Activated naive CD4-positive, alpha-beta T cell treated with anti-CD3 and anti-CD28 coated beads, Interleukin-2, amount 50 U/mL, for 16 hours (primary cell): ENCODE measurements at regions not wholly inside any gene's neighbourhood (a gene's known extent, or its start where the extent isn't known, plus 50 kb on each side); places are given as distances from the start of the nearest gene placed in this dataset.
"Not testable (repeated sequence)": the region's sequence is repeated elsewhere in the genome, so short reads cannot be mapped to it uniquely, and the experiment has no call there.

Experiments used
- DNase-seq: peaks from one replicate; pipeline ENCODE4 v3.0.0-alpha.2; 2020

DNA sequence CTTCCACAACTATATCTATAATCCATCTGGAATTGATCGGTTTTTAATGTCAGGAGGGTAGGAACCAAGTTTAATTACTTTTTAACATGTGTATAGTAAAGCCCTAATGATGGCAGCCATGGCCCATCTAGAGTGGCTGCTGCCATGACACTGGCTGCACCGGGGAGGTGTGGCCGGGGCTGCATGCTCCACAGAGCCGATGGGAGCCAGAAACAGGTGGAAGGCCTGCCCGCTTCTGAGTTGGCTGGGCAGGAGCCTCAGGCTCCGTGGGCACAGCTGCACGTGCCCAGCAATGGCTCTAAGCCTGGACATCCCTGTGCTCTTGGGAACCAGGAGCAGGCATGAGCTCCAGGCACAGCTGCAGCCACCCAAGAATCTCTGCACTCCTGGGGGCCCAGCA is 73.0 kb downstream of the GBP6 start:
- DNase-seq: no peak

- not testable (repeated sequence) for DNase-seq
Observed at GRCh38 chr1:89438301-89438700, 74.4 kb downstream of the GBP6 start.

DNA sequence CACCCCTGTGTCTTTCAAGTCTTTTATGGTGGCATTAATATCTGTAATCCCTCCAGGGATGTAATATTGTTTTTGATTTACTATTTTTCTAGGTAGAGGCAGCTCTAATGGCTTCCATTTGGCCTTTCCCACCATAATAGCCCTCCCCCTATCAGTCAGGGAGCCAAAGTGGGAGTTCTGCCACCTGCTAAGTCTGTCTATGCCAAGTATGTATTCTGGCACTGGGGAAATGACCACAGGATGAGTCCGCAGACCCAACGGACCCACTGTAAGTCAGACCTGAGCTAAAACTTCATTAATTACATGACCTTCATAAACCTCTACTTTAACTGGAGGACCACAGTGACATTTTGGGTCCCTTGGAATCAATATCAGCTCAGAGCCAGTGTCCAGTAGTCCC is 77.1 kb downstream of the GBP6 start:
- DNase-seq: no peak

- no peak for DNase-seq
Observed at GRCh38 chr1:89444791-89445190, 79.8 kb upstream of the LRRC8B start.

DNA sequence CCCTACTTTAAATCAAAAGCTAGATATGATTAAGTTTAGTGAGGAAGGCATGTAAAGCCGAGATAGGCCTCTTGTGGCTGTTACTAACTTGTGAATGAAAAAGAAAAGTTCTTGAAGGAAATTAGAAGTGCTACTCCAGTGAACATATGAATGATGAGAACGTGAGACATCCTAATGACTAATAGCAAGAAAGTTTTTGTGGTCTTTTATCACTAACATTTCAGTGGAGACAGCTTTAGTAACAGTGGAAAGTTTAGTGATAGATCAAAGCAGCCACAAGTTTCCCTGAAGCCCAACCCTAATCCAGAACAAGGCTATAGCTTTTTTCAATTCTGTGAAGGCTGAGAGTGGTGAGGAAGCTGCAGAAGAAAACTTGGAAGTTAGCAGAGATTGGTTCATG is 73.6 kb upstream of the LRRC8B start:
- DNase-seq: peak; percentile 21

DNA sequence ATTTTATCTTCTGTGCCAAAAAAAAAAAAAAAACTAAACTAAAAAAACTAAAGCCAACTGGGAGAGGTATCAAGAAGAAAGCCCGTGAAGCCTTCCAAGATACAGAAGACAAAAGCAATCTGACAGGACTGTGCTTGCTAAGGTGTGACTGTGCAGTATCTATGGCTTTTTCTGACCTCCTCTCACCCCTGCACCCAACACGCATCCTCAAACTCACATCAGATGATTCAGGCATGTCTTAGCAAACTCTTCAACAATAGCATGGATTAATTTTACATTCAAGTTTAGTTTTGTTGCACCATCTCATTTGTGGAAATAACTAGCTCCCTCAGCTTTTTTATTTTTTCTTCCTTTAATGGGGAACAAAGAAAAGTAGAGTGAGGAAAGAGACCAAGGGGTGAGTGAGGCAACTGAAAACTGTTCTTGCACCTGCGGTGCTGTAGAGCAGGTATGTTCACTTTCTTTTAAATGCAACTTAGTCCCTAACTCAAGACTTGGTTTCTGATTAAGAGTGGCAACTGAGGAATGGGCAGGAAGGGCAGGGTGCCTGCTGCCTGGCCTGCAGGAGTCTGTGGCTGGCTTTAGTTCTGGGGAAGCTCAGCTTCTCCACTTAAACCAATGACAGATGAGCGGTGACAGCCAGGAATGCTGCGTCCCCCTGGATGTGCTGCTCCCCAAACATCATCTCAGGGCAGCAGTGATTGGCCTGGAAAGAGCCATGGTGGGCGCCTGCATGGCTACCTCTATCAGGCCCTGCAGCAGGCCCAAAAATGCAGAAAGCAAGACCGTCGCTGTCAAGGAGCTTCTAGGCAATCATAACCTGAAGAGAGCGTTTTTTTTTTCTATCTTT is 71.3 kb upstream of the LRRC8B start:
- DNase-seq: no peak

DNA sequence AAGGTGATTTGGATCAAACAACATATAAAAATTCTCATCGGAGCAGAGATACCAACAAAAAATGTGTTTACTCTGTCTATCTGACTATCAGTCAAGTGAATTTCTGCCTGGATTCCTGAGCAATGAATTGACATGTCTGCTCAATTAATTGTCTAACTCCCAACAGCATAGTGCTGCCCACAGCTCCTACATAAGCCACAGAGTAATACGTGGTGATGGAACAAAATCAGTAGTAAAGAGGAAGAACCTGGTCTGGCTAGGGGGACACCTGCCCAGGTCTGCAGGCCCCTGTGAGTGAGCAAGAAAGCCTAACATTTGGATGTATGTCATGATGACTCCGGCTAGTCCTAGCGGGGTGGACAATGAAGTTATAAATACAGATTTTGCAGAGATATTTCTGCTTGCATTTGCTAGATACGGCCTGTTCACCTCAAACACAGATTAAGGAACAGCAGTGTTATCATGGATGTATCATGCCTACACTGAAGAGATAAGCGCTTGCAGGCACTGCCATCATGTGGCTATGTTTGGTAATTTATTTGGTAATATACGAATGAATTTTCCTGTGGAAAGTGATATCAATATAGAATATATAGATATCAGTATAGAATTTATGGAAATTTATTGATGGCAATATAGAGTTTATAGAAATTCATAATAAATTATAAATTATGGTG is 69.6 kb upstream of the LRRC8B start:
- DNase-seq: peak; percentile 61

DNA sequence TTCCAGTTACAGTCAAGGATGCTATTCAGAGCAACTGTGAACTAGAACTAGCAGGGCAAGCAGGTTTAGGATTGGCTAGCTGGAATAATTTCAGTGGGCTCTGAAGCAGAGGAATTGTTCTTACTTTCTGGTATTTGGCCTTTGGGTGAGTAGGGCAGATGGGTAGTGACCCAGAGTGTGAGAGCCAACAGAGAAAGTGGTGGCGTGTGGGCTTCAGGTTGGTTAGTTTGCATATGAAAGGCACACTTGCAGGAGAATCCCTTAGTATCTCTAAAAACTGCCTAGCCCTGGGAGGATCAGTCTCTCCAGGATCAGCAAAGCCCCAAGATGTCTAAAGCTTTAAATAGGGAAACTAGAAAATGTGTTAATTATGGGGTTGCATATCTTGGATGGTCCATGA is 67.6 kb upstream of the LRRC8B start:
- no peak for DNase-seq

DNA sequence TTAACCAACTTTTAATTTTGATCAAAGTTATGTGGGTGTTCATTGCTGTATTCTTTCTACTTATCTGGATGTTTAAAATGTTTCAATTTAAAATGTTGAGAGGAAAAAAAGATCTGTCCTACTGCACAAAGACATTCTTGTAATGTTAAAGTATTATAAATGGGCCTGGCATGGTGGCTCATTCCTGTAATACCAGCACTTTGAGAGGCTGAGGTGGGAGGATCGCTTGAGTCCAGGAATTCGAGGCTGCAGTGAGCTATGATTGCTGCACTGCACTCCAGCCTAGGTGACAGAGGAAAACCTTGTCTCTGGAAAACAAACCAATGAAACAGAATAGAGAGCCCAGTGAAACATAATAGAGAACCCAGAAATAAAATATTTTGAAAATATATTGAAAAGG is 65.5 kb upstream of the LRRC8B start:
- no peak for DNase-seq

DNA sequence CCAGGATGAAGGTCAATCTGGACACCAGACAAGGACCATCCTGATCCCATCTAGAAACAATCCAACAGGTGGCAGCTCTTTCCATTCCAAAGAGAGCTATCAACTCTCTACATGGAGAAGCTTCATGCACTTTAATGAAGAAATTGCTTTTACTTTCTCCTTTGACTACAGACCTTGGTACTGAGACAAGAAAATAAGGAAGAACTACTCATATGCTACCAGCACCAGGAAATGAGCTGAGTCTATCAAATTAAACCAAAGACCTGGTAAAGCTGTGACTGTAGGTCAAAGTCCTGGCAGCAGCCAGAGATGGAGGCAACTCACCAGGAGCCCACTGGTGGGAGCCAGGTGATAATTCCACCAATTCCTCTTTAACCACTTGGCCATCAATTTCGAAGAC is 64.3 kb upstream of the LRRC8B start:
- no peak for DNase-seq

DNA sequence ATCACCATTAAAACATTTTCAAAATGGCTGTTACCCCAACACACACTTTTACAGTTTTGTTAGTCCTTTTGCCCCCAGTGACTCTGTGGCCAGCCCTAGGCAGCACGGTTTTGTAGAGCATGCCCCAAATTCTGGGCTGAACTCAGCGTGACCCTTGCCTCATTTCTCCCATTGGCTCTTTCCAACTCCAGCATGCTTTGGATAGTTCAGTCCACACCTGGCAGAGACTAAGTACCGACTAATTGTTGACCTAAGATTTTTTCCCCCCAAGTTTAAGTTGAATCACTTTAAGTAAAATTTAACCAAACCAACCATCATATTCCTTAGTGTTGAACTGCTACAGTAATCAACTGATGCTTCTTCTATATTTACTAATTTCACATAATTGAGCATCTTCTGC is 62.4 kb upstream of the LRRC8B start:
- DNase-seq: no peak

DNA sequence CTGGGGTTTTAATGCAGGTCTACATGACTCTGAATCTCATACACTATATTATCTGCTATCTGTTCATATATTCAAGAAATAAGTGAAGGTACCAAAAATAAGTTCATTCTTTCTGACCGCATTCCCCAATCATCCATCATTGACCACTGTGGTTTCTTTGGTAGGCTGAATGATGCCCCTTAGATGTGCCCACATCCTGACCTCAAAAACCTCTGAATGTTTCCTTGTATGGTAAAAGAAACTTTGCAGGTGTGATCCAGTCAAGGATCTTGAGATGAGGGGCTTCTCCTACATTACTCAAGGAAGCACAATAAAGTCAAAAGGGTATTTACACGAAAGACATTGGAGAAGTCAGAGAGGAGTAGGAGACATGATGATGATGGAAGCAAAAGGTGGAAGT is 60.6 kb upstream of the LRRC8B start:
- no peak for DNase-seq

GRCh38 chr1:89465201-89465600 is 59.4 kb upstream of the LRRC8B start:
- DNase-seq: no peak

GRCh38 chr1:89466307-89466930 is 58.2 kb upstream of the LRRC8B start:
- no peak for DNase-seq

DNA sequence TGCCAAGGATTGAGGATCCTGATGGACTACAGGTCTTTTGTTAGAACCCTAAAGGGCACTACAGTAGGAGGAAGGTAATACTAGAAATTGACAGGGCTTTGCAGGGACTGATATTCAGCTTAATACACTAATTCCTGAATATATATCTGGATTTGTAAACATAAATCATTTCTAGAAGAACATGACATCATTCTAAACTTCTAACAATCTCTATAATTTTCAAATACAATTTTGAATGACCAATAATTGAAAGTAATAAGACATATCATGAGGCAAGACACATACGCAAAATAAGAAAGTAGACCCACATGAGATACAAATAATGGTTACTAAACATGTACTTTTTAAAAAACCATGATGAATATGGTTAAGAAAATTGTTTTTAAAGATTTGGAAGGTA is 52.4 kb upstream of the LRRC8B start:
- no peak for DNase-seq

DNA sequence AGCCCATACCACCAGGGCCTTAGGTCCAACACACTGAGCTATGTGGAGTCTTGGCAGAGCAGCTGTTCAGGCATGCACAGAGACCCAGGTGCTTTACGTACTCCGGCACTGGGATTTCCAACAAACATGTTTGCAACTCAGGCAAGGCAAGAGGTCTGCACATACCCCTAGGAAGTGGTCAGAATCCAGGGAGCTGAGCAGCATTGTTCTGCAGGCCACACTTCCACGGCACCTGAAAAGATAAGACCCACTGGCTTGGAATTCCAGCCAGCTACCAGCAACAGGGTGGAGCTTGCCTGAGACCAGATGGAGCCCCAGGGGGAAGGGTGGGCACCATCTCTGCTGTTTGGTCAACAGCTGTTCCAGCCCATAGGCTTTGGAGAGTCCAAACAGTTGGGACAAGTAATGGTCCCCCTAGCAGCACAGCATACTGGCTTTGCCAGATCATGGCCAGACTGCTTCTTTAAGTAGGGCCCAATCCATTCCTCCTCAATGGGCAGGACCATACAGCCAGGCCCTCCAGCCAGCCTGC is 51.7 kb upstream of the LRRC8B start:
- no peak for DNase-seq
